HuH-7.5 (cell line): ENCODE measurements at regions not wholly inside any gene's neighbourhood (a gene's known extent, or its start where the extent isn't known, plus 50 kb on each side); places are given as distances from the start of the nearest gene placed in this dataset.

Source experiments
- DNase-seq: peaks from one replicate; pipeline ENCODE4 v3.0.0; 2011; ENCODE audit warnings: low spot score

DNA sequence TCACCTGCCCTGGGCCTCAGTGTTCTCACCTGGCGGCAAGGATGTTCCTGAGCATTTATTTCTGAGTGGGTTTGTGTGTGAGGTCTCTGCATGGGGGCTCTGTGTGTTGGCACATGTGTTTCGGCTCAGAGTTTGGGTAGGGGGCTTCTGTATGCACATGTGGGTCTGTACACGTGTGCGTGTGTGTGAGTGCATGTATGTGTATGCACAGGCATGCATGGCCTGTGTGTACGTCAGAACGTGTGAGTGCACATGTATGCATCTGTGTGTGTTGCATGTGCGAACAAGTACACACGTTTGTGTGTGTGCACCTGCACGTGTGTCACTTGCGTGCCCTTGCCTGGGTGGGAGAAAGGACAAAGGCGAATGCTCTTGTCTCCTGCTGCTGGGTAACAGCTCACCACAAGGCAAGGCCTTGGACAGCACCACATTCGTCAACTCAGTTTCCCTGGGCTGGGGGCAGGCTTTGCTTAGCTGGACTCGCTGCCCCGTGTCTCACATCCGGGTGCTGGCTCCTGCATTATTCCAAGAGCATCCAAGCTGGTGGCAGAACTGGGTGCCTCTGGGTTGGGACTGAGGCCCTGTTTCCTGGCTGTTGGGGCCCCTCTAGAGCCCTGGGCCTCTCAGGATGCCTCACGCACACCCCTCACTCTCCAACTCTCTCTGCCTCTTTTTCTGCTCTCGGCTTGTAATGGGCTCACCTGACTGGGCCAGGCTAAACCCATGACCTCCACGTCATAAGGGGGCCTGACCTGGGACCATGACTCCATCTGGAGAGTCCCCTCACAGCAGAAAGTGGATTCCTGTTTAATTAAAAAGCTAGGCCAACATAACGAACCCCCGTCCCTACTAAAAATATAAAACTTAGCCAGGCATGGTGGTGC, 153.6 kb upstream of the C14orf180 start:
- DNase-seq: no peak

GRCh38 chr14:104427131-104427851, 152.3 kb upstream of the C14orf180 start:
- DNase-seq: no peak

DNA sequence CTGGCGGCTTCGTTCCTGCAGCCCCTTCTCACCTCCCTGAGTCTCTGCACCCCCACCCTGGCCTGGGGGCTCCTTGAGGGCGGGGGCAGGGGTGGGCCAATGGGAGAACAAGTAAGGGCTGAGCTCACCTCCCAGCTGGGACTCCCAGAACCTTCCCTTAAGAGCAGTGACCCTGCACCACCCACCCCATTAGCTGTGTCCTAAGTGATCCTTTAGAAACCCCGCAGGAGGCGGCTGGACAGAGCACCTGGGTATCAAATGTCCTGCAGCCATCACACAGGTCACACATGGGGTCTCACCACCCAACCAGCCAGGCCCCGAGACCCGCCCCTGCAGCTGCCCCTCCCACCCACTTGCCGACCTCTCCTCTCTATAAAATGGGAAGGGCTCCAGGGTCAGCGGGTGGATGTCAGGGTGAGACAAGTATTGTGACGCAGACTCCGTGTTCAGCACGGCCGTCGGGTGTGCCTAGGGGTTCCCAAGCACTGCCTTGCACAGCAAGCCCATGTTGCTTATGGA, 151.2 kb upstream of the C14orf180 start:
- DNase-seq: no peak

GRCh38 chr14:104428860-104429259, 150.7 kb upstream of the C14orf180 start:
- no peak for DNase-seq

GRCh38 chr14:104429291-104429861, 150.2 kb upstream of the C14orf180 start:
- DNase-seq: no peak

DNA sequence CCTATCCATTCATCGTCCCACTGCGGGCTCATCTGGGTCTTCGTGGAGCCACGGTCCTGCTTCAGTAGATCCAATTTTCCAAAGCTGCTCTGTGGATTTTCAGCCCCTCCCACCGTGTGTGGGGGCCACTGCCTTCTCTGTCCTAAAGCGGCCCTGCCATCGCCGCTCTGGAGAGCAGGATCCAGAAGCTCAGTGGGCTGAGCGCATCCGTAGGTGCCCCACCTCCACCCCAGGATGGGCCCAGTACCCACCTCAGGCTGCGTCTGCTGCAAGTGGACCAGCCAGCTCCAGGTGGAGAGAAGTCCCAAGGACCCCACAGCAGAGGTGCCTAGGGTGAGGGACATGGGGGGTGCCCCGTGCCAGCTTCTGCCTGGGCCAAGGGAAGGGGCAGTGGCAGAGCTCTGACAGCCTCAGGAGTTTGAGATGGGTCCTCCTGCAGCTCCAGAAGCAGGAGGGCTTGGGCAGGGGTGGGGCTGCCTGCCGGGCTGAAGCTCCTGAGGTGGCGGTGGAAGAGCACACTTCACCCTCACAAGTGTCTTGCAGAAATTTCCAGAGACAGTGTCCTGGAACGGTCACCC, 148.1 kb upstream of the C14orf180 start:
- no peak for DNase-seq

- DNase-seq: no peak
Observed at GRCh38 chr14:104431929-104432541, 147.5 kb upstream of the C14orf180 start.

DNA sequence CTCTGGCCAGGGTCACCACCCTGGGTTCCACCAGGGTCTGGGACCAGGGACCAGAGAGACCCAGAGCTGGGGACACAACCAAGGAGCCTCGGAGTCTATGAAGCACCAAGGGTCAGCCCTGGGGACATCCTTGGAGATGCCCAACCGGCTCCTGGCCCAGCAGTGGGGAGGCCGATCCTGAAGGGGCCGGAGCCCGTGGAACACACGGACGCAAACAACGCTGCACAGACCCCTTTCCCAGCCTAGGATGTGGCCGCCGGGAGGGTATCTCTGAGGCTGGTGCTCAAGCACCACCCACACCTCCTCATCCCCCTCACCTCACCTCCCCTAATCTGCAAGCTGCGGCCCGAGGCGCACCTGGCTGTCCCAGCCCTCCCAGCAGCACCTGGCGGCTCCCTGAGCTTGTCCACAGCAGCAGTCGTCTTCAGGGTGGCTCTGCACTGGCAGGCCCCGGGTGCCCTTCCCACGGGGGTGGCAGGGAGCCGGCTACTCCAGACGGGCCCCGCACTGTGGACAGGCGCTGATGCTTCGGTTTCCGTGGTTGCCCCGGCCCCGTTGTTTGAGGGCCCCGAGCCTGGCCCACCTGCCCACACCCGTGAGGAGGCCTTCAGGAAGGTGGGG, 146.8 kb upstream of the C14orf180 start:
- DNase-seq: no peak

DNA sequence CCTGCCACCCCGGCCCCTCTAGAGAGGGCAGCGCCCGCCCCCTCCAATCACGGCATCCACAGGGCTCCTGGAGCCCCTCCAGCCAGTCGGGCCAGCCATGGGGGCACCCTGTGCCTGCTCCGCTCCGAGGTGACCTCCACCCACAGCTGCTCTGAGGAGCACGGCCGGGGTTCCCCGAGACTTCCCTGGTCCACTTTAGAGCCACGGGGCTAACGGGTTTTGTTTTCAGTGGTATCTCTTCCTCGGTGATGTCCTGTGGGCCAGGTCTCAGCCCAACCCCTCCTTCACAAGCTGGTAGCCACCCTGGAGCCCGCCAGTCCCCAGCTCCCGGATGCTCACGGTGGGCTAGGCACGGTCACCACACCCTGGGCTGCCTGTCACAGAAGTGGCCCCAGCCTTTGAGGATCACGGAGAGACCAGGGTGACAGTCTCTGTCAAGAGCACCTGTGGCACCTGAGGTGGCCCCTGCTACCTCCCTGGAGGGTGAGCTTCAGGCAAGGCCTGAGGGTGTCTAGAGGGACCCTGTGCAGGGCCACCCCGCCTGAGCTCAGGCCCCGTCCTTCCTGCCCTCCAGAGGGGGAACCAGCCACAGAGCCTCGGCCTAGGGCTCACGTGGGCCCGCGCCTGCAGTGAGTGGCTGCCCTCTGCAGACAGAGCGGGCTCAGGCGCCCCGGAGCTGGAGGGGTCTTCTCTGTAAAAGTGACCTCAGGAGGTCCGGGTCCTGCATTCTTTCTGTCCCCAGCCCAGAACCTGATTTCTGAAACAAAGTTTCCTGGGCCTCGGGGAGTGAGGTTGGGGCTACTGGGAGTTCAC, 146.0 kb upstream of the C14orf180 start:
- no peak for DNase-seq

DNA sequence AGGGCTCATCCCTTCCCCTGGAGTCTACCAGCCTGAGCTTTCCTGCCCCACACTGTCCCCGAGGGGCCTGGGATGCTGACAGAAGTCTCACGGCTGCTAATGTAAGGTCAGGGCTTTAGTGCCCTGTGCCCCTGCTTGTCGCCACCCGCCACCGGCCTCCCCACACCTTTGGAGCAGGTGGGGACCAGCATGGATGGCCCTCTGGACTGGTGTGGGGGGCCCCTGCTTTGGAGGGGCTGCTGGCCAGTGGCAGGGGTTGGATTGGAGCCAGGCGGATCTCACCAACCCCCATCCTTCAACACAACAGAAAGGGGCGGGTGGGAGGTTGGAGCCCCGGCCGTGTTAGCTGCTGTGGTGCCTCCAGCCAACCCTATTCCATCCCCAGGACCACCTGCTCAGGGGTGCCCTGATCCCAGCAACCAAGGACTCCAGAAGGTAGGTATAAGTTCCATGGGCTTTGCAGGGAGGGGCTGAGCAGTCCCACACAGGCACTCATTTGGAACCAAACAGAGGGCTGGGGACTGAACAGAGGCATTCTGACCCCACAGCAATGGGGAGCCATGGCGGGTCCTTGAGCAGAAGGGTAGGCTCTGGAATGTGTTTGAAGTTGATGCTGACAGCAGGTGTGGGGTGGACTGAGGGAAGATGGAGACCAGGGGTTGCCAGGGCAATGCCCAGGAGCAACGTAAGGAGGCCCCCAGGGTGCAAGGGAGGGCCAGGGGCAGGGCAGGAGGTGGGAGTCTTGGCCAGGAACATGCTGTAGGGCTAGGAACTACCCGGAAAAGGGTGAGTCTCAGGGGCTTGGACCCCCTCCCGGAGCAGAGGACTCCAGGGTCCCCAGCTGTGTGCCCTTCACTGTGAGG, 145.1 kb upstream of the C14orf180 start:
- DNase-seq: no peak

DNA sequence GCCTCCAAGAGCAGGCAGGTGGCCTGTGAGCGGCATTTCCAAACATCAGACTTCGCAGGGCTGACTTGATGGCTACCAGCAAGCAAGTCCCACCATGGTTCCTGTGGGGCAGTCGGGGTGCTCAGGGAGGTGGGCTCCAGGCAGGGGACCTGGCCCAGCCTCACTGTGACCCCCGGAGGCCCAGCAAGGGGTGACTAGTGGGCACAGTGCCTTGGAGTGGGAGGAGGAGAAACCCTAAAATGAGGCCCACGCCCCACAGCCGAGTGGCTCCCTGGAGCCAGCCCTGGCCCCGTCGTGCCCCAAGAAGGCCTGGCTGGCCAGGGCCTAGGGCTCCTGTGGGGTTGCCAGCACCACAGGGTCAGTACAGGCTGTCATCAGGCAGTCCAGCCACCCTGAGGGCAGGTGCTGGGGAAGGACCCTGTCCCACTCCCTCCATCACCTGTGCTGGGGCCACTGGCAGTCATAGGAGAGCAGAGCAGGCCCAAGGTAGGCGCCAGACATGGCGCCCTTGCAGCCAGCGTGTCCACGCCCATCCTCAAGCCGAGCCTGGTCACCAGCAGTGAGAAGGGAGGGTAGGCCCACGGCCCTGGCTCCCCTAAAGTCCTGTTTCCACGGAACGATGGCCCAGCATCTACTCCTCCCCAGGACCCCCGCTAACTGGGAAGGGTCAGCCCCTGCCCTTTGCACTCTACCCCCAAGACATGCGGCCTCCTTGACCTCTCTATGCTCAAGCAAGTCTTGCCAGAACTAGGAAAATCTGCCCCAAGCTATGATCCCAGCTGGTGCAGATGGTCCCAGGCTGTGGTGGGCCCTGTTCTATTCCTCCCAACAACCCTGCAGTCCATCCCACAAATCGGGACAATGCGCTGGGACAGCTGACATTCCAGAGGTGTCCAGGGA, 144.2 kb upstream of the C14orf180 start:
- no peak for DNase-seq

- DNase-seq: no peak
Observed at GRCh38 chr14:104436047-104436591, 143.4 kb upstream of the C14orf180 start.

DNA sequence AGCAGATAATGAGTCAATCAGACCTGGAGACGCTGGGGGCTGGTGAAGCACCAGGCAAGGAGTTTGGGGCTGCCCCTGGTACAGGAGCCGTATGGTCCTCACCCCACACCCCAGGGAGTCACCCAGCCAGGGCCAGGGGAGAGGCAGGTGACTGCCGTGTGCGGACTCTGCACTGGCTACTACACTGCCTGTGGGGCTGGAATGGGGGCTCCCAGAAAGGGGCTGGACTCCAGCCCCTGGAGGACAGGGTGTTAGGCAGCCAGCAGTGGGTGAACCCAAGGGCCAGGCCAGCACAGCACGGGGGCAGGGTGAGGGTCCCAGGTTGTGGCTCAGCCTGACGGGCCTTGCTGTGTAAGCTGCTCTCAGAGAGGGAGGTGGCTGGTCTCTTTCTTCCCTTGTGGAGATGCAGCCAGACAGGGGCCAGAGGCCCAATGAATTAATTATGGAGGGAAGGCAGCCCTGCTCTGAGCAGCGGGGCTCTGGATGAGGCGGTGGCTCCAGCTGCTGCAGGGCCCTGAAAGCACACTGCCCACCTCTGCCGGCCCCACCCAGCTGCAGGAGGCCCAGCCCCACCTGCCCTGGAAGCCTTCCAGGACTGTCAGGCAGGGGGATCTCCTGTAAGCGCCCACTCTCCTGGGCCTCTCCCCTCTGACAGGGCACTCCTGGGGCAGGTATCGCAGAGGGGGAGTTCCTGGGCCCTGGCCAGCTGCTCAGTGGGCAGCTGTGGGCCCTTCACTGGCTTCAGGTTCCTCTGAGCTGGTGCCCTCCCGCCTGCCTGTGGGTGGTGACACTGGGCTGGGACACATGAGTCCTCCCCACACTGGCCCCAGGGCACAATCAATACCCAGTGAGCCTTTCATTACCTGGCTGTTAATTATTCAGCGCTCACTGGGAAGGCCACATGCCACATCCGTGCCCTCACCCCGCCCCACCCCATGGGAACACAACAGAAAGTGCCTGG, 142.5 kb upstream of the C14orf180 start:
- DNase-seq: no peak

DNA sequence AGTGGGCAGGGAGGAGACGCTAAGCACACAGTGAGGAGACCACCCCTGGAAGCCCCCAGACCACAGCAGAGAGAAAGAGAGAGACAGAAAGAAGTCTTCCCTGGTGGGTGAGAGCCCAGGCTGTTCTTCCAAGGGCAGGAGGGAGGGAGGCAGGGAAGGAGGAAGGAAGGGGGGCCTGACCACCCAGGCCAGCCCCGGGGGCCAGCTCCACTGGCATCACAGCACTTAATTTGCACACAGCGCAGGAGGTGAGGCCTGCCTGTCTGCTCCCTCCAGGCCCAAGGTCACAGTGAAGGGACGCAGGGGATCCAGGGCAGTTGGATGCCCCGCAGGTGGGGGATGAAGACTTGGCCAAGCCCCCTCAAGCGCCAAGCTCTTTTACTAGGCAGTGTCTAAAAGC, 141.9 kb upstream of the C14orf180 start:
- DNase-seq: no peak

DNA sequence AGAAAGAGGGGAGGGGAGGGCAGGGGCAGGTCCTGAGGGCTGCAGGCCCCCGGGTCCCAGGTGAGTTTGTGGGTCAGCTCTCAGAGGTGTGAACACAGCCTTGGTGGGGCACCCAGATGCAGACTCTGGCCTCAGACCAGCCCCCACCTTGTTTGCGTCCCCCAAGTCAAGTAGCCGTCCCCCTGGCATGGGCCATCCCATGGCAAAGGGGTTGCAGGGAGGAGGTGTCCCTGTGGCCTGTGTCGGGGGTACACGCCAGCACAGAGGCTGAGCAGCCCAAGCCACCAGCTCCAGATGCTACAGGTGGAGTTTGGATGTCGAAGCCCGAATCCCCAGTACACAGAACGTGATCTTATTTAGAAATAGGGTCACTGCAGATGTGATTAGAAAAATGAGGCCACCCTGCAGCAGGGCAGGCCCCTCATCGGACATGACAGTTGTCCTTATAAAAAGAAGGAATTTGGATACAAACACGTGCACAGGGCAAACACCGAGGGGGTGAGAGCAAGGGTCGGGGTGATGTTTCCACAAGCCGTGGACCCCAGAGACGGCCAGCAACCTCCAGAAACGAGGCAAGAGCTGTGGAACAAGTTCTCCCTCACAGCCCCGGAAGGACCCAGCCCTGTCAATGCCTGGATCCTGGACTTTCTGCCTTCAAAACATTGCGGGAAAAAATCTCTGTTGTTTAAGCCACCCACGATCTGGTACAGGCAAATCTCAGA, 141.2 kb upstream of the C14orf180 start:
- DNase-seq: no peak

DNA sequence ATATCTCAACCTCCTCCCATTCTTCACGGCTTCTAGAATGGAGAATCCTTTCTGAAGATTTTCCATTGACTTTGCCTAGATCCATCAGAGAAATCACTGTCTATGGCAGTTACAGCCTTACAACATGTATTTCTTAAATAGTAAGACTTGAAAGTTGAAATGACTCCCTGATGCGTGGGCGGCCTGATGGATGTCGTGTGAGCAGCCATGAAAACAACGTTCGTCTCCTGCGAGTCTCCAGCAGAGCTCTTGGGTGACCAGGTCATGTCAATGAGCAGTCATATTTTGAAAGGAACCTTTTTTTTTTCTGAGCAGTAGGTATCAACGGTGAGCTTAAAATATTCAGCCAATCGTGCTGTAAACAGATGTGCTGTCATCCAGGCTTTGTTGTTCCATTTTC, 139.9 kb upstream of the C14orf180 start:
- no peak for DNase-seq
